Putamen (tissue), 1 donor: ENCODE measurements at regions not wholly inside any gene's neighbourhood (a gene's known extent, or its start where the extent isn't known, plus 50 kb on each side); places are given as distances from the start of the nearest gene placed in this dataset.
"Not testable (repeated sequence)": the region's sequence is repeated elsewhere in the genome, so short reads cannot be mapped to it uniquely, and the experiment has no call there.

Source experiments
- DNase-seq: peaks from one replicate; pipeline ENCODE4 v3.0.0-alpha.2; 2016; ENCODE audit warnings: low spot score

DNA sequence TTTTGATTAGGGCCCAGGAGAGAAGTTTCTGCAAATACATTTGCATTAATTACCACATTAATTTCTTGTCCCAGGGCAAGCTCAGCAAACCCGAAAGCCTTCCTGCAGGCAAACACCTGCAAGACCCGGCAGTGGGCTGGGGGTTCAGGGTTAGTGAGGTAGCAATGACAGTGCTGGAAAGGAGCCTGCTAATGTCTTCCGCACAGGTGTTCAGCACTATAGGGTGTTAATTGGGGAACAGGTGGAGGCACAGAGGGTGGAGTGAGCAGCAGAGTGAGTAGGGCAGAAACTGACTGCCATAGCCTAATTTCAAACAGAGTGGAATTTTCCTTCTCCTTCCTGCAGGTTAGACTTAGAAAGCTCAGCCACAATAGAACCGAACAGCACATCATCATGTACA is 50.9 kb upstream of the UBASH3B start:
- no peak for DNase-seq

DNA sequence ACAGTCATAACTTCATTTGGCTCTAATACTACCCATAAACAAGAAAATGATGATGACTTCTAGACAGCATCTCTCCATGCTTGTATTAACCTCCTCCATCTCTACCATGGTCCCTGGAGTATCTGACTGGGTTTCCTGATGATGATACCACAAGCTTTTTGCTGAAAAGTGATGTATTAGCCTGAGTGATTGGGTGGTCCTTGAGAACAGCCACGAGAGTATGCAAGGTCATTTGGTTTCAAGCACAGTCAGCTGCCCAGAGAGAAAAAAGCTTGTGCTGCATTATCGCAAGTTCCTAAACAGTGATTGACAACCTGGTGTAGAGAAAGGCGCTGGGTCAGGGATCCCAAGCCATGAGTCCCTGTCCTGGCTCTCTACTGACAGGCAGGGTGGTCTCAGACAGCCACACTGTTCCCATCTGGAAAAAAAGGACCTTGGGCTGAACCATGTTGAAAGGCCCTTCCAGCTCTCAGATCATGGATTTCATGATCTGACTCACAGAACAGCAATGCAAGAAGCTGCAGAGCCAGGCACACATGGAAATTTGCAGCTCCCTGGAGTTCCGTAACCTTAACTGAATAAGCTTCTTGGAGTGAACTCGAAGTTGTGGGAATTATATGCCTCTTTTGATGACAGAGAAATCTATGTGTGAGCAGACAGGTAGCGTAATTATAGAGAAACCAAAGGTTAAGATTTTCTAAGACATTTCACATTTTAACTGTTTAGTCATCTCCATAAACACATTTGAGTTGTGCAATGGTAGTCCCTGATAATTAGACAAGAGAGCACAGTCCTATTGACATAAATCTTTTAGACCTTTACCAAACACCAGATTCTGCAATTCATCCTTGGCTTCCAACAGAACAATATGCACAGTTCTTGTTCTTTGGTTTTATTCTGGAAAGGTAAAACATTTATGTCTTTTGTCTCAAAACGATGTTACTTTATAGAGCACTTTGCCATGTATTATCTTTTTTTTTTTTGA is 54.1 kb upstream of the UBASH3B start:
- DNase-seq = no peak

DNA sequence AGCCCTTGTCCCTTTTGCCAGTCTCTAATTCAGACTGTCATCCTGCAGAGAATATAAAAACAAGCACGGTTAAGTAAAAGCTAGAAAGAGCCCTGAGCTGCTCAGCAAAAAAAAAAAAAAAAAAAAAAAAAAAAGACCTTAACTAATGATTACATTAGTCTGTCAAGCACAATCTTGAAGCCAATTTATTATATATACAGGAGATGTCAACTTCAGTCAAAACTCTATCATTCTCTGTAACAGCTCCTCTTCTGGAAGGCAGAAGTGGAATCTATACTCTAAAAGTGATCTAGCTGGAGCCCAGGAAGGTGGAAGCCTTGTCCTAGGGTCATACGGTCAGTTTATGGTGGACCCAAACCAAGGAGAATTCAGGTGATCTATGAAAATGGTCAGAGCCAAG is 55.2 kb upstream of the UBASH3B start:
- DNase-seq = no peak

DNA sequence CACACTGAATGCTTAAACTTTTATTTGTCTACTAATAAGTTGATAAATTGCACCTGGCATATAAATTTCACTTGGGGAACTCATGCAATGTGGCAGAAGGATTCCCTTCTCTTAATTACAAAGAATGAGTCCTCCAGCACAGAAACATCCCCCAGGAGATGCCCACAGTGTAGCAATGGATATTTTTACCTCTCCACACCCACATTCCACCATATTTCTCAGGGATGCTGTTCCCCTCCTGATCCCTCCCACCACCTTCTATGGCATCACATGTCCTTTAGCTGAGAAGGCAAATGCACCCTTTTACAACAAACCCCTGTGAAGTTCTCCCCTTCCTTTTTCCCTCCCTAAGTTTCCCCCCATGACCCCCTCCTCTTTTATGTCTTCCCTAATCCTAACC is 56.1 kb upstream of the UBASH3B start:
- no peak for DNase-seq

DNA sequence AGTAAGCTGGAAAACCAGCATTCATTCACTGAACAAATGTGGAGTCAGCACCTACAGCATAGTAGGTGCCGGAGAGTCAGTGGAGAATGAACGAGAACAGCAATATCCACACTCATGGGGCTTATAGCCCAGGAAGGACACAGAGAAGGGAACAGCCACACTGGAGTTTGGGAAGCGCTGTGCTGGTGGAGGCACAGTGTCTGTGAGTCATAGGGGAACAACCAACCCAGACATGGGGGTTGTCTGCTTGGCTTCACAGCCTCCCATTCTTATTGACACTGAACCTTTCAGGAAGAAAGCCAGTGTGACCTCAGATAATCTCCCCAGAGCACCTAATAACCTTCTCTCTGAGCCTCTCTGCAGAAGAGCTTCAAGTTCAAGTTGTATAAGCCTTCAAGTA is 56.6 kb upstream of the UBASH3B start:
- no peak for DNase-seq

DNA sequence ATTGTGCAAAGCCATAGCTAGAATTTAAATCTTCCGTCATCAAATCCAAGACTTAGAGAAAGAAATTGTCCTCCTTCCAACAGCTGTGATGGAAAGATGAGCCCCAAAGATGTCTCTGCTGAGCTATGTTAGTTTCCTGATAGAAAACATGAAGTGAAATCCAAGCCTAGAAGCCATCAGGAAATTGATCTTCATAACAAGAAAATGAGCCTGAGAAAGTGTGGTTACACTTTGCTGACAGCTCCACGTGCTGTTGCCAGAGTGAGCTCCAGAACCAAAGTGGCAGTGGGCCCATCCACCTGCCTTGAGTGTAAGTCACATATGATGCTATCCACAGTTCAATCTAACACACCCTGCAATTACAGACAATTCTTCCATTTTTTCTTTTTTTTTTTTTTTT is 58.0 kb upstream of the UBASH3B start:
- DNase-seq = no peak

DNA sequence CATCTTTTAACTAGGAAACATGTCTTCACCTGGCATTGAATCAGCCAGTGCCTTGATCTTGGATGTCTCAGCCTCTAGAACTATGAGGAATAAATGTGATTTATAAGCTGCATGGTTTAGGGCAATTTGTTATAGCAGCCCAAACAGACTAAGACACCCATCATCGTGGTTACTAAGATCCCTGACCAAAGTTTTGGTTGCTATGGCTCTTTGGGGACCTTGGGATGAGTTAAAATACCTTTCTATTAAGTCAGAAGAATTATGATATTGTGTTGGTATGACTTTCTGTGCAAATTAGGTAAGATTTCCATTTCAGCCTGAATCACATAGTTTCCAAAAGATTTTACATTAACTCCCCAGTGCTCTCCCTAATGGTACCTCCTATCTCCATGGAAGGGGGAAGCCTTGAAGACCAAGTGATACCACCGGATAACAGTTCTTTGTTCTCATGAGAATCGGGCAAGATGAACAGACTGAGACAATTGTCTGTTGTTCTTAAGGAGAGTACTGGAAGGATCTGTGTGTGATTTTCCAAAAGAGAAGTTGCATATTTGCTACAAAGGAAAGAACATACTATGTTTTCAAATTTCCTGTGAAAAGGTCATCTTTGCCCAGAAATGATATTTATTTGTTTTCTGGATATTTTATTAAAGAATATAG is 60.4 kb upstream of the UBASH3B start:
- DNase-seq = no peak

DNA sequence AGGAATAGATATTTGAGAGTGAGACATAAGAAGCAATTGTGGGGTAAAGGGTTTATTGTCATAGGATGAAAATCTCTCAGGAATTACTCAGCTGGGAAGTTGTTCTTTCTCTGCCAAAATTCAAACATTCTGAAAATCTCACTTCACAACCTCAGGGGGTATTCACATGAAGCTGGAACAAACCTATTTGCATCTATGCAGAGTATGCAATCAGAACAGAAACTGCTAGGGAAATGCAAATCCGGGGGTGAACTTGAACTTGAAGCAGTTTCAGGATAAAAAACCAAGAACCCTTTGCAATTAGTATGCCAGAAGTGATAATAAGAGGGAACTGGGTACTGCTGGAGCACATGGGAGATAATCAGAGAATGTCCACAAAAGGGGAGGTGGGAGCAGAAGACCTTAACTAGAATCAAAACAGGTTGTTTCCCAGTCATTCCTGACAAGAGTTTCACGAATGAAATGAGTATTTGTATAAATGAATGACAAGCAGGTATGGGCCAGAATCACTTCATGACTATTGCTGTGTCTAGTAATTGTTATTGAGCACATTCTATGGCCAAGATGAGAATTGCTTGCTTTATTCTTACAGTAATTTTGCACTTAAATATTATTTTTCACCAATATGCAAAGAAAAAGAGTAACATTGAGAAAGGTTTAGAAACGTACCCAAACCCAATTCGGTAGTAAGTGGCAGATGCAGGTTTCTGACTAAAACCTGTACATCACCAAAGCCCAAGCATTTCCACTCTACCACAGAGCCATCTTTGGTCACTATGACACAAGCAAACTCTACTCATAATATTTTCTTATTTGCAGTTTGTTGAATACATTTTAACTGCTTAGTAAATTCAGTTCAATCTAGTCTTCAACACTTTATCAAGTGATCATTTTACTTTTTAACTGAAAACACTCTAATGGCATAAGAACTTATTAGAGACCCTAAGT is 61.8 kb upstream of the UBASH3B start:
- DNase-seq = no peak

DNA sequence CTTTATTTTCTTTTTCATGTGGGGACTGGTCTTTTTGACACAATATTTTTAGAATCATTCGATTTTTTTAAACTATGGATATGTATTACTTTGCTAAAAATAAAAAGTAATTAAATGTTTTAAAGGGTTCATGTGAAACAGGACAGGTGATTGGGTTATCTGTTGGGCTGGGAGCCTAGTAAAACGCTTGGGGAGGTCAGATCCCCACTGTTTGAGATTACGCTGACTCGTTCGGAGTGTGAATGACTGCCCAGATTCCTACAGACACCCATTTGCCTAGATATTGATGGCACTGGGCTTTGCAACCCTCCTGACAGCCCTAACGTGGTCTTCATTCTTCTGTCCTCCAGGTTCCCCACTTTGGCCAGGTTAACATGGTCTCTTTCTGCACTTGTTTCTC is 62.9 kb upstream of the UBASH3B start:
- no peak for DNase-seq

DNA sequence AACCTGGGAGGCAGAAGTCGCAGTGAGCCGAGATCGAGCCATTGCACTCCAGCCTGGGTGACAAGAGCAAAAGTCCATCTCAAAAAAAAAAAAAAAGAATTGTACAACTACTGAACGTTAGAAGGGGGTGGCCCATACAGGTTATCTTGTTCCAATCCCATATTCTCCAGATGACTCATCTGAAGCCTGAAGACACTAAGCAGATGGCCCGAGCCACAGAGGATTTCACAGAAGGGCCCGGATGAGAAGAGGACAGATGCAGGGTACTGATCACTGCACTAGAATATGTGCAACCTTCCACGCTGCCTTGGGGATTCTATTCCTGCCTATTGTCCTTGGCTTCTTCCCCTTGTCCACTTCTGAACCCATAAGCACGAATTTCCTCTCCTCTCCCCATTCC is 70.9 kb upstream of the UBASH3B start:
- no peak for DNase-seq

DNA sequence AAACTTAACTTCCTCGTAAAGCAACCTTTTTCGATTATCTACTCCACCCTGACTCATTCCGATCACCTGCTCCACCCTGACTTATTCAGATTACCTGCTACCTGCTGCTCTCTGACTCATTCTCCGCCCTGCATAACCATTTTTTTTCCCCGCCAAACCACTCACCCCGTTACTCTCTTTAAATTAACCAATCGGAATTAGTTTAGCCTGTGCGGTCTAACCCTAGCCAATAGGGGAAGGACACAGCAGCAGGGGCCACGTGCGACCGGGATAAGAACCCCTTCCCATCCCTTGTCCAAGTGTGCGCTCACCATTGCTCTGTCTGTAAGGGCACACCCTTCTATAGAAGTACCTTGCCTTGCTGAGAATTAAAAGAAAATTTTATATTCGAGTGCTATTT is 75.5 kb upstream of the UBASH3B start:
- DNase-seq = not testable (repeated sequence)

DNA sequence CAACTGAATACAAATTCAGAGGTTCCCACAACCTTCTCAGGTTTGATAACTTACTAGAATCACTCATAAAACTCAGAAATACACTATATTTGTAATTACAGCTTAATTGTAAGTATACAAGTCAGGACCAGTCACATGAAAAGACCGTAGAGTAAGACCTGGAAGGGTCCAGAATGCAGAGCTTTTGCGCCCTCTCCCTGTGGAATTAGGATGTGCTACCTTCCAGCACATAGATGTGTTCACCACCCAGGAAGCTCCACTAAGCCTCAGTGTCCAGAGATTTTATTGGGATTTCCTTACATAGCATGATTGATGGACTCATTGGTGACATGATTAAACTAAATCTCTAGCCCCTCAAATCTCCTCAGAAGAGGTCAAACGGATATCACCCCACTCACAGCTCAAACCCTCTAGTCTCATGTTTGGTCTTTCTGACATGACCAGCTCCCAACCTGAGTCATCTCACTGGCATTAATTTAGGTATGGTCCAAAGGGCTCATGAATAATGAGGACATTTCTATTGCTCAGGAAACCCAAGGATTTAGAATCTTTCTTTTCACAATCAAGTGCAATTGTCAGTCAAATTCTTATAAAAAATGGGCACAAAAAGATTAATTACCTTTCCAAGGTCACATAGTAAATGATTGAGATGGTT is 77.2 kb upstream of the UBASH3B start:
- DNase-seq = no peak

DNA sequence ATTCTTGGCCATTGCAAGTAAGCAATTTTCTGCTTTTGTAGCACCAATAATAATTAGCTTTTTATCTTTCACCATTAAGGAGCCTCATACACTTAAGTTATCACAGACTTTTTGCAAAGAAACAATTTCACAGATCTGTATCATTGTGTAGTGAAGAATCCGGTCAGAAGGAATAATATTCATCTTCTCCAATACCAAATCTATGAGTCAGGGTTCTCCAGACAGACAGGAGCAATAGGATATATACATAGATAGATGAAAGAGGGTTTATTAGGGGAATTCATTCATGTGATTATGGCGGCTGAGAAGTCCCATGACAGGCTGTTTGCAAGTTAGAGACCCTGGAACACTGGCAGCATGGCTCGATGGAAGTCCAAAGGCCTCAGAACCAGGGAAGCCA is 82.9 kb upstream of the UBASH3B start:
- DNase-seq = no peak

DNA sequence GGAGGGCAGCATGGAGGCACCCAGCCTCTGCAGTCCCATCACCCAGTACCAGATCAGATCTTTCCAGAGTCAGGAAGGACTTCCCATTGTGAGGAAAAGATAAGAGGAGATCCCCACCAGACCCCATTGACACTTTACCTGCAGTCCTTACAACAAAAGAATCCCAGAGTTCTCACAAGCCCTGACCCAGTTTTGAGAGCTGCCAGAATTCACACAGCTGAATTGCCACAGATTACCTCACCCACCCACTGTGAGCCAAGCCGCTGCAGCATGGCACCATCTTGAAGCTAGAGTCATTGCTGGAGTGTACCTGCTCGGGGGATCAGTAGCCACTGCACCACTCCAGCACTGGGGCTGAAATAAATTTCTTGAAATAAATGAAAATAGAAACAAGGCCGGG is 91.8 kb upstream of the UBASH3B start:
- no peak for DNase-seq

DNA sequence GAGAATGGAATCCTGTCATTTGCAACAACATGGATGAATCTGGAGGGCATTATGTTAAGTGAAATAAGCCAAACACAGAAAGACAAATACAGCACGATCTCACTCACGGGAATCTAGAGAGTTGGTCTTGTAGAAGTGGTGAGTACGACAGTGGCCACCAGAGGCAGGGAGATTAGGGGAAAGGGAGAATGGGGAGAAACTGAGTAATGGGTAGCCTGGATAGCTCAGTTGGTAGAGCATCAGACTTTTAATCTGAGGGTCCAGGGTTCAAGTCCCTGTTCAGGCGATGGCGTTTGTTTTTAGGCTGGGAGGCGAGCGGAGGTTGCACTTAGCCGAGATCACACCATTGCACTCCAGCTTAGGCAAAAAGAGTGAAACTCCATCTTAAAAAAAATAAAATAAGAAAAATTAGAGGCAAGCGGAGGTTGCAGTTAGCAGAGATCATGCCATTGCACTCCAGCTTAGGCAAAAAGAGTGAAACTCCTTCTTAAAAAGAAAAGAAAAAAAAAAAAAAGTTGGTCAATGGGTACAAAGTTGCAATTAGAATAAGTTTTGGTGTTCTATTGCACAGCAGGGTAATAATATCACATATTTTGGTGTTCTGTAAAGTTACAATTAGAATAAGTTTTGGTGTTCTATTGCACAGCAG is 95.7 kb upstream of the UBASH3B start:
- DNase-seq = no peak

DNA sequence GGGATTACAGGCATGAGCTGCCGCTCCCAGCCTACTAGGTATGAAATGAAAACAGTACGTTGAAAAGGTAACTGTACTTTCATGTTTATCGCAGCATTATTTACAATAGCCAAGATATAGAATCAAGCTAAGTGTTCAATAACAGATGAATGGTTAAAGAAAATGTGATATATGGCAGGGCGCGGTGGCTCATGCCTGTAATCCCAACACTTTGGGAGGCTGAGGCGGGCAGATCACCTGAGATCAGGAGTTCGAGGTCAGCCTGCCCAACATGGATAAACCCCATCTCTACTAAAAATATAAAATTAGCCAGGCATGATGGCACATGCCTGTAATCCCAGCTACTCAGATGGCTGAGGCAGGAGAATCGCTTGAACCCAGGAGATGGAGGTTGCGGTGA is 96.3 kb upstream of the UBASH3B start:
- DNase-seq = not testable (repeated sequence)

DNA sequence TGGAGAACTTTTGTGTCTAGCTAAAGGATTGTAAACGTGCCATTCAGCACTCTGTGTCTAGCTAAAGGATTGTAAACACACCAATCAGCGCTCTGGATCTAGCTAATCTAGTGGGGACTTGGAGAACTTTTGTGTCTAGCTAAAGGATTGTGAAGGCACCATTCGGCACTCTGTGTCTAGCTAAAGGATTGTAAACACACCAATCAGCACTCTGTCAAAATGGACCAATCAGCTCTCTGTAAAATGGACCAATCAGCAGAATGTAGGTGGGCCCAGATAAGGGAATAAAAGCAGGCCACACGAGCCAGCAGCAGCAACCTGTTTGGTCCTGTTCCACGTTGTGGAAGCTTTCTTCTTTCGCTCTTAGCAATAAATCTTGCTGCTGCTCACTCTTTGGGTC is 98.4 kb upstream of the UBASH3B start:
- DNase-seq = not testable (repeated sequence)

DNA sequence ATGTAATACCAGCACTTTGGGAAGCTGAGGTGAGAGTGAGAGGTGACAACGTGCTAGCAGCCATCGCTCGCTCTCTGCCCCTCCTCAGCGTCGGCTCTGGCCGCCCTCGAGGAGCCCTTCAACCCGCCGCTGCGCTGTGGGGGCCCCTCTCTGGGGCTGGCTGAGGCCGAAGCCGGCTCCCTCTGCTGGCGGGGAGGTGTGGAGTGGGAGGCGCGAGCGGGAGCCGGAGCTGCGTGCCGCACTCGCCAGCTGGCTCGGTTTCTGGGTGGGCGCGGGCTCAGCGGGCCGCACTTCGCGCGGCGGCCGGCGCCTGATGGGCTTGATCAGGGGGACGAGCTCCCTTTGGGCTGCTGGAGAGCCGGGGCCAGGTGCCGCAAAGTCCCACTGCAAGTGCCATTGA is 98.9 kb upstream of the UBASH3B start:
- DNase-seq = peak; percentile 9

DNA sequence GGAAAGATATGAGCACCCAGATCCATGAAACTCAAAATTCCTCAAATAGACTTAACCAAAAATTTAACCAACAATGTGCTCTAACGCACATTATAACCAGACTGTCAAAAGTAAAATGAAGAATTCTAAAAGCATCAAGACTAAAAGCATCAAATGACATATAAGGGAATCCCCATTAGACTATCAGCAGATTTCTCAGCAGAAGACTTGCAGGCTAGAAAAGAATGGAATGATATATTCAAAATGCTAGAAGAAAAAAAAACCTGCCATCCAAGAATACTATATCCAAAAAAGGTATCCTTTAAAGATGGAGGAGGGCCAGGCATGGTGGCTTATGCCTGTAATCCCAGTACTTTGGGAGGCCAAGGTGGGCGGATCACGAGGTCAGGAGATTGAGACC is 117.5 kb upstream of the UBASH3B start:
- DNase-seq = no peak

DNA sequence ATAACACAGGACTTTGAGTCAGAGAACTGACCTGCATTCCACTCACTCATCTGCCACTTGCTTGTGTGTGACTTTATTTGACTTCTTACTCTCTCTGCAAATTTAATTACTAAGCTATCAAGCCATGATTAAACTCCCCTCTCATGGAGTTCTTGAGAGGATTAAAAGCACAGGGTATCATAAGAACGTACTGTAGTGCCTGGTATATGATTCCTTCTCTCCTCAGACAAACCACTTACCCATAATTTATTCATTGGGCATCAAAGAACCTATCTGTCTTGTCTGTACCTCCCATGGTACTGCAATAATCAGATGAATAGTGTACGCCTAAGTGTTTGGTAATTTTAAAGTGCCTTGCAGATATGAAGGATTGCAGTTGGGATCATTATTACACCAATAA is 130.6 kb upstream of the UBASH3B start:
- DNase-seq = no peak
